LNCAP (cell line): ENCODE measurements at regions not wholly inside any gene's neighbourhood (a gene's known extent, or its start where the extent isn't known, plus 50 kb on each side); places are given as distances from the start of the nearest gene placed in this dataset.

Experiments used
- TF ChIP-seq, protein P1 (sequence below): fragments of 450-650 bp; IDR thresholded peaks from 2 replicates; pipeline ENCODE4 v1.5.1; 2017; ENCODE audit warnings: mild to moderate bottlenecking

DNA sequence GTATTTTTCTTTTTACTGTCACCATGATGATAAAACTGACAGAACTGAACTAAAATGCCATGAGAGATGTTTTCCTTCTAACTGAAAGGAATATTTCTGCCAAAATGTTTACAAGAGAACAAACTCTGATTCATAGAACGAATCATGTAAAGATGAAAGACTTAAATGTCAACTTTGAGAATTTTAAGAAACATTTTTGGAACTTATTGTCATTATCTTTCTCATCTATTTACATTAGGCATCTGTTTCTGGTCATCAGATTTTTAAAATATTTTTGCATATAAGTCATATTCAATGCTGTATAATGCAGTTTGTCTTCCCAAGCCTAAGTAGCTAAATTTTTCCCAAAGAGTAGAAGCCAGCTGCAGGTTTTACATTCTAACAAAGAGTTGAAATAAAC, 358.5 kb downstream of the TFEC start:
- TF ChIP-seq, protein P1, sequence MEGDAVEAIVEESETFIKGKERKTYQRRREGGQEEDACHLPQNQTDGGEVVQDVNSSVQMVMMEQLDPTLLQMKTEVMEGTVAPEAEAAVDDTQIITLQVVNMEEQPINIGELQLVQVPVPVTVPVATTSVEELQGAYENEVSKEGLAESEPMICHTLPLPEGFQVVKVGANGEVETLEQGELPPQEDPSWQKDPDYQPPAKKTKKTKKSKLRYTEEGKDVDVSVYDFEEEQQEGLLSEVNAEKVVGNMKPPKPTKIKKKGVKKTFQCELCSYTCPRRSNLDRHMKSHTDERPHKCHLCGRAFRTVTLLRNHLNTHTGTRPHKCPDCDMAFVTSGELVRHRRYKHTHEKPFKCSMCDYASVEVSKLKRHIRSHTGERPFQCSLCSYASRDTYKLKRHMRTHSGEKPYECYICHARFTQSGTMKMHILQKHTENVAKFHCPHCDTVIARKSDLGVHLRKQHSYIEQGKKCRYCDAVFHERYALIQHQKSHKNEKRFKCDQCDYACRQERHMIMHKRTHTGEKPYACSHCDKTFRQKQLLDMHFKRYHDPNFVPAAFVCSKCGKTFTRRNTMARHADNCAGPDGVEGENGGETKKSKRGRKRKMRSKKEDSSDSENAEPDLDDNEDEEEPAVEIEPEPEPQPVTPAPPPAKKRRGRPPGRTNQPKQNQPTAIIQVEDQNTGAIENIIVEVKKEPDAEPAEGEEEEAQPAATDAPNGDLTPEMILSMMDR = no peak

DNA sequence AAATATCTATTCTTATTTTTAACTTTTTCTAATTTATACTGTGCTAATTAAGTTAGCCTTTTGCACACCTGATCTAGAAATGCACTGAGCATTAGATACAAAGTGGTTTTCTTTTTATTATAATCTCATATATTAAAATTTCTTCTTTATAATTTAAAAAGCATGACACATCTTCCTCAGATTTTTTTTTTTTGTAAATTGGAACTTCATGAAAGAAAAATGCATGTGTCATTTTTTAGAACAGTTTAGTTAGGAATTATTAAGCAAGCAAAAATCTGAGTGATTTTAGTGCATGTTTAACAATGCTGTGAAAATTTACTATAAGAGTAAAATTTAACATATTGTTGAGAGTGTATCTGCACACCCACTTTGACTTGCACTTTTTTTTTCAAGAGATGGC, 367.9 kb downstream of the TFEC start:
- TF ChIP-seq, protein P1 = no peak

DNA sequence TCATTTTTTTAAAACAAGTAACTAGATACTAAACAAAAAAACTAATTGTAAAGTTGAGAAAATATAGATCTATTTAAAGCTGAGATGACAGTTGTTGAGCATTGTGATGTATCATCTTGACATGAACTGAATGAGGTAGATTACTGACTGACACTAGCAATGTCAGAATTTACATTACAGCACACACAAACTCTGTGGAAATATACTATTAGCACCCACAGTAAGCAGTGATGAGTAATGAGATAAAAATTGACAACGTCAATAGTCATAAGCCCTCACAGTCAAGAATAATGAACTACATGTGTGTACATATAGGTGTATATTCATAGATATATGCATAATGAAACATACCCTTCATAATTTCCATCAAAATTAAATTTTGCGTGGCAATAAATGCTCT, 368.4 kb downstream of the TFEC start:
- TF ChIP-seq, protein P1 = no peak

DNA sequence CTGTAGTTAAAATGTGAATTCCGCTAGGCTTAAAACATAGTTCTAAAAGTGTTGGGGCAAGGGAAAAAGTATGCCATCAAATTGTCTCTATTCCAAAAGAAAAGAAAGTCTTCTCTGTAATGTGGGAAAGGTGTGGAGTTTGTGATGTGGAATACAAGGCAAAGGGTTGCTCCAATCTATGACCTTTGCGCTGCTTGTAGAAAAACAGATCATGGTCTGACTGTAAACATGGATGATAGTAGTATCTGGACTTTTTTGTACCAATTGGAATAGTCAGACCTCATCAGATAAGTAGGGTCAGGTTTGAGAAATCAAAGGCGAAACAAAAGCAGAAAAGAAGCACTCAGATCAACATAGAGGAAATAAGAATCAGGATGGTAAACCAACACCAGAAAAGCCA, 372.3 kb downstream of the TFEC start:
- TF ChIP-seq, protein P1 = no peak

DNA sequence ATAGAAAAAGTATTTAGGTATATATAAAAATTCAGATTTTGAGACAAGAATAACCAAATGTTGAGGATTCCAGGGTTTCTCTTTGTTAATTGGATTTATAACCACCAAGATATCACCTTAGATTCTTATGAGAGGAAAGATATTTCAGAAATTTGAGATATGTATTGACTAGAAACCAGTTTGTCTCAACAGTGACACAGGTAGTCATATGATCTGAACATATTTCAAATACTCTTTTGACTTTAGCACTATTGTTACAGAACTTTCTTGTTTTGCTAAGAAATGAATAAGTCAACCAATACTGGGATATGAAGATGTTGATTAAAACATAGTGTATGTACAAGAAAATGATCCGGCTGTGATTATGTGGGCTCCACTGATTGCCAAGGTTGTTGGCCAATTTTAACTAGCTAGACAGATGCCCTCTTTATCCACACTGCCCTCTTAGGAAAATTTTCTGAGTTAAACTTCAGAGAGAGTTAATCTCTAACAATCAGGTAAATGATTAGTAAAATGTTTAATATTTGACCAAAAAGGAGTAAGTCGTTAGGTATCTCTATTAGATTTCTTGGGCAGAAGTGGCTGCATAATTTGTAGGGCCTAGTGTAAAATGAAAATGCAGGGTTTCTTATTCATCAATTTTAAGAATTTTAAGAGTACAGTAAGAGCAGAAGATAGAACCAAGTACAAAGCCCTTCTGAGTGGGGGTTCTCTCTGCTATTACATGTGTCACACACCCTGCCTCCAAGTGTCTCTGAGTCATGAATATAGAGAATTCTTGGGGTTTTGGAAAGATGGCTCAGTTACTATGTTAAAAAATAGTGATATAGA, 376.0 kb downstream of the TFEC start:
- TF ChIP-seq, protein P1 = no peak

DNA sequence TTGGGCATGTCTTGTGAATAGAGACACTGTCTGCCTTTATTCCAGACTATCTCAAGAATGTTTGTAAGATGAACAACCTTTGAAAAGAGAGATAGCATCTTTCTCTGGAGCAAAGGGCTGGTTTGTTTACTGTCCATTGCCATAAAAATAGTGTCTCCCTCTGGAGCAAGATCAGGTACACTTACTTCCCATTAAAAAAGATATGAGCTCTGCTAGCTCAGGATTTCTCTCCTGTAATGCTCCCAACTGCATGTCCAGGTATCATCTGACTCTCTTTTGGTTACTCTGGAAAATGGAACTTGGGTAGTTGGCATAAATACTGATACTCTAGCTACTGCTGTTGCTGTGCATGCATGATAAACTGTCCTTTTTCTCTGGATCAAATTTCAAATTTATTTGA, 381.1 kb downstream of the TFEC start:
- TF ChIP-seq, protein P1 = no peak

DNA sequence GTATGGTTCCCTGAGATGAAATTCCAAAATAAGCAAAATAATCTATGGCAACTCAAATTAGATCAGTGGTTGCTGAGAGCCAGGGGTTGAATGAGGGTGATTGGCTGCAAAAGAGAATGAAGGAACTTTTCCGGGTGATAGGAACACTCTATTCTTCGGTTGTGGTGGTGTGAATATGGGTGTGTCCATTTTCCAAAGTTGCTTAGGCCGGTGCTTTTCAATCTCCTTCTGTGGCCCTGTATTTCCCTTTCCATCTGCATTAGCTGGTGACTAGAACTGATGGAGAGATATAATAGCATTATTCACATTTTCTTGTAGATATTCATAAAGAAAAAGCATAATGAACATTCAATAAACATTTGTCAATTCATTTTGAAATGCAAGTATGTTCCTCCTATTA, 382.9 kb downstream of the TFEC start:
- TF ChIP-seq, protein P1 = no peak
